ENCODE measurements at regions not wholly inside any gene's neighbourhood (a gene's known extent, or its start where the extent isn't known, plus 50 kb on each side); places are given as distances from the start of the nearest gene placed in this dataset.

DNA sequence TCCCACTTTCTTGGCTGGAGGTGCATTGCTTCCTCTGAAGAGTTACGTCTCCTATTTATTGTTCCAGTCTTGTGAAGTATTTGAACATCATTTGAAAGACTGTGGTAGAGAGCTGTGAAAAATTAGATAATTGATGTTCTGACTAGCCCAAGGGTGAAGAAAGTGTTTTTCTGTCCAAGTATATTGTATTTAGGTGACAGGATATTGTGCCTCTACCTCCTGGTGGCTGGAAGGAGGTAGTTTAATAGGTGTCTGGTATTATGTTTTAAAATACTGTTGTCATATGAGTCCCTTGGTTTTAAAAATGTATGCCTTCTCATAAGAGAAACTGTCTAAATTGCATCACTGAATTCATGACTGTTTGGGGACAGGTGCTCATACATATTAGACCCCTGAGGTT, 226.0 kb downstream of the SPRY1 start:
- Histone ChIP-seq H4K20me1 (ENCODE audit: insufficient read depth) (no peaks in the 10 kb centered on the region), H3K9me3 (ENCODE audit: low read depth) (no peaks in the 10 kb centered on the region), H3K4me2 (ENCODE audit: unreplicated experiment) (no peak overlapping the region), H3K79me2 (ENCODE audit: insufficient read depth) (no peaks in the 10 kb centered on the region), H3K36me3 (ENCODE audit: low read depth) (no peaks in the 10 kb centered on the region), H2AFZ (no peak overlapping the region), H3K4me3 (no peak overlapping the region), H3F3A (ENCODE audit: insufficient read depth) (no peaks in the 10 kb centered on the region), H3K9me2 (ENCODE audit: insufficient read depth) (no peaks in the 10 kb centered on the region), H3K9ac (no peak overlapping the region), H3K27ac (no peak overlapping the region), H3K27me3 (replicated peaks; ENCODE audit: insufficient read depth) (no peaks in the 10 kb centered on the region), H3K4me1 (ENCODE audit: insufficient read depth) (no peaks in the 10 kb centered on the region)
- DNase-seq, result no peak
- in situ Hi-C loops (cut with MboI), result no loop called here
- 86 to 100% methylated on average over 1 of the region's 1 CpG for WGBS, 2 experiments (ENCODE audit: low coverage in 1 of 2, low lambda C conversion rate in 2 of 2, missing lambda C conversion rate in 2 of 2)
- TF ChIP-seq EZH2phosphoT487 (IDR thresholded peaks at IDR 0.05; ENCODE audit: insufficient read depth, low read depth), result no peak
- no peak for TF ChIP-seq EZH2 (IDR thresholded peaks at IDR 0.05; ENCODE audit: insufficient read depth, poor library complexity, severe bottlenecking)

DNA sequence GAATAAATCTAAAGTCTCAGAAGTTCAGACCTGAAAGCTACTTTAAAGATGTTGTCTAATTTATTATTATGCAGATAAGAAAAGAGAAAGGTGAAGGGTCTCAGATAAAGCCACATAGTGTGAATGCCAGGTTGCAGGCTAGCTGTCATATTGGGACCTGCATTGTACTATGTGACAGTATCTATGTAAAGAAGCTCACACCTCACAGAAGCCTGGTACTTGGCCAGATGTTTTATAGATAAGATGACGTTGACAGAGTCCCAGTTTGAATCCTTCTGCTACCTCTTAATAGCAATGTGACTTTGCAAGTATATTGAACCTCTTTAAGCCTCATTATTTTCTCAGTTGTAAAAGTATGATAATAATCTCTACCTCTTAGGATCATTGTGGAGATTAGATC, 227.0 kb downstream of the SPRY1 start:
- H3K4me2 ChIP-seq (ENCODE audit: unreplicated experiment), result no peak overlapping the region
- no peaks in the 10 kb centered on the region for H3K9me2 ChIP-seq (ENCODE audit: insufficient read depth)
- H3K79me2 ChIP-seq (ENCODE audit: insufficient read depth), result no peaks in the 10 kb centered on the region
- H3F3A ChIP-seq (ENCODE audit: insufficient read depth), result no peaks in the 10 kb centered on the region
- H3K36me3 ChIP-seq (ENCODE audit: low read depth), result no peaks in the 10 kb centered on the region
- no peak overlapping the region for H3K9ac ChIP-seq
- no peaks in the 10 kb centered on the region for H3K9me3 ChIP-seq (ENCODE audit: low read depth)
- H2AFZ ChIP-seq, result no peak overlapping the region
- in situ Hi-C loops (cut with MboI), result no loop called here
- H3K27ac ChIP-seq, result no peak overlapping the region
- no peak for DNase-seq
- H4K20me1 ChIP-seq (ENCODE audit: insufficient read depth), result no peaks in the 10 kb centered on the region
- TF ChIP-seq EZH2 (IDR thresholded peaks at IDR 0.05; ENCODE audit: insufficient read depth, poor library complexity, severe bottlenecking) (no peak), EZH2phosphoT487 (IDR thresholded peaks at IDR 0.05; ENCODE audit: insufficient read depth, low read depth) (no peak)
- H3K4me1 ChIP-seq (ENCODE audit: insufficient read depth), result no peaks in the 10 kb centered on the region
- whole genome bisulfite sequencing, 2 experiments (ENCODE audit: low coverage in 1 of 2, low lambda C conversion rate in 2 of 2, missing lambda C conversion rate in 2 of 2), result 30% methylated on average over 1 of the region's 1 CpG
- H3K27me3 ChIP-seq (replicated peaks; ENCODE audit: insufficient read depth), result no peaks in the 10 kb centered on the region
- no peak overlapping the region for H3K4me3 ChIP-seq

- no peak overlapping the region for H3K9ac ChIP-seq
These were observed 228.4 kb downstream of the SPRY1 start for GRCh38 chr4:123624959-123625358.

GRCh38 chr4:123628288-123628687, 231.7 kb downstream of the SPRY1 start:
- H3K27ac ChIP-seq, result no peak overlapping the region
- in situ Hi-C loops (cut with MboI), result no loop called here
- no peaks in the 10 kb centered on the region for H3K36me3 ChIP-seq (ENCODE audit: low read depth)
- no peaks in the 10 kb centered on the region for H3K9me2 ChIP-seq (ENCODE audit: insufficient read depth)
- TF ChIP-seq EZH2phosphoT487 (IDR thresholded peaks at IDR 0.05; ENCODE audit: insufficient read depth, low read depth) (no peak), EZH2 (IDR thresholded peaks at IDR 0.05; ENCODE audit: insufficient read depth, poor library complexity, severe bottlenecking) (no peak)
- 84 to 86% methylated on average over 1 of the region's 1 CpG for WGBS, 2 experiments (ENCODE audit: low coverage in 1 of 2, low lambda C conversion rate in 2 of 2, missing lambda C conversion rate in 2 of 2)
- H3F3A ChIP-seq (ENCODE audit: insufficient read depth), result no peaks in the 10 kb centered on the region; the same call in none of the 2 replicates
- H3K9me3 ChIP-seq (ENCODE audit: low read depth), result no peaks in the 10 kb centered on the region
- H4K20me1 ChIP-seq (ENCODE audit: insufficient read depth), result no peaks in the 10 kb centered on the region
- H3K27me3 ChIP-seq (replicated peaks; ENCODE audit: insufficient read depth), result no peaks in the 10 kb centered on the region
- no peak overlapping the region for H3K4me3 ChIP-seq
- H2AFZ ChIP-seq, result no peak overlapping the region
- no peaks in the 10 kb centered on the region for H3K79me2 ChIP-seq (ENCODE audit: insufficient read depth)
- H3K4me1 ChIP-seq (ENCODE audit: insufficient read depth), result peaks cover 9% of the 10 kb centered on the region
- no peak overlapping the region for H3K9ac ChIP-seq
- DNase-seq, result no peak
- H3K4me2 ChIP-seq (ENCODE audit: unreplicated experiment), result no peak overlapping the region

More at GRCh38 chr4:123624959-123625358, 228.4 kb downstream of the SPRY1 start:
- H3K9me2 ChIP-seq (ENCODE audit: insufficient read depth), result no peaks in the 10 kb centered on the region
- H3K79me2 ChIP-seq (ENCODE audit: insufficient read depth), result no peaks in the 10 kb centered on the region
- H3K4me1 ChIP-seq (ENCODE audit: insufficient read depth), result no peaks in the 10 kb centered on the region
- no peaks in the 10 kb centered on the region for H3K36me3 ChIP-seq (ENCODE audit: low read depth)
- no peaks in the 10 kb centered on the region for H3F3A ChIP-seq (ENCODE audit: insufficient read depth)
- H4K20me1 ChIP-seq (ENCODE audit: insufficient read depth), result no peaks in the 10 kb centered on the region
- no peaks in the 10 kb centered on the region for H3K9me3 ChIP-seq (ENCODE audit: low read depth)
- in situ Hi-C loops (cut with MboI), result no loop called here
- H3K27ac ChIP-seq, result no peak overlapping the region
- H2AFZ ChIP-seq, result no peak overlapping the region
- 34 to 59% methylated on average over 1 of the region's 1 CpG for WGBS, 2 experiments (ENCODE audit: low coverage in 1 of 2, low lambda C conversion rate in 2 of 2, missing lambda C conversion rate in 2 of 2)
- no peaks in the 10 kb centered on the region for H3K27me3 ChIP-seq (replicated peaks; ENCODE audit: insufficient read depth)
- H3K4me3 ChIP-seq, result no peak overlapping the region
- DNase-seq, result no peak
- H3K4me2 ChIP-seq (ENCODE audit: unreplicated experiment), result no peak overlapping the region
- no peak for TF ChIP-seq EZH2phosphoT487 (IDR thresholded peaks at IDR 0.05; ENCODE audit: insufficient read depth, low read depth)
- no peak for TF ChIP-seq EZH2 (IDR thresholded peaks at IDR 0.05; ENCODE audit: insufficient read depth, poor library complexity, severe bottlenecking)
